ENCODE measurements at regions not wholly inside any gene's neighbourhood (a gene's known extent, or its start where the extent isn't known, plus 50 kb on each side); places are given as distances from the start of the nearest gene placed in this dataset.

DNA sequence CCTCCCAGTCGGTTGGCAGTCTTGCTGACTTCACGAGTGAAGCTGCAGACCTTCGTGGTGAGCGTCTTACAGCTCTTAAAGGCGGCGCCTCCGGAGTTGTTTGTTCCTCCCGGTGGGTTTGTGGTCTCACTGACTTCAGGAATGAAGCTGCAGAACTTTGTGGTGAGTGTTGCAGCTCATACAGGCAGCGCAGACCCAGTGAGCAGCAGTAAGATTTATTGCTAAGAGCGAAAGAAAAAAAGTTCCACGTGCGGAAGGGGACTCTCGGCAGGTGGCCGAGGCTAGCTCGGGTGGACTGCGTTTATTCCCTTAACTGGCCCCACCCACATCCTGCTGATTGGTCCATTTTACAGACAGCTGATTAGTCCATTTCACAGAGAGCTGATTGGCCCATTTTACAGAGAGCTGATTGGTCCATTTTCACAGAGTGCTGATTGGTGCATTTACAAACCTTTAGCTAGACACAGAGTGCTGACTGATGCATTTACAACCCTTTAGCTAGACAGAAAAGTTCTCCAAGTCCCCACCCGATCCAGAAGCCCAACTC is 240.3 kb downstream of the LRATD1 start:
- TF ChIP-seq FOSL2 (IDR thresholded peaks at IDR 0.05; ENCODE audit: borderline replicate concordance, low read depth) = no peak
- no peak for TF ChIP-seq REST (IDR thresholded peaks at IDR 0.05; ENCODE audit: low read depth, low read length)
- no peak for TF ChIP-seq YY1 (IDR thresholded peaks at IDR 0.05; ENCODE audit: low read depth)
- no peak for TF ChIP-seq RCOR1 (IDR thresholded peaks at IDR 0.05; ENCODE audit: low read length)
- no peak for TF ChIP-seq MAX (IDR thresholded peaks at IDR 0.05; ENCODE audit: low read depth)
- Histone ChIP-seq H3K4me2 (no peak overlapping the region), H3K9me3 (peaks cover 11% of the 10 kb centered on the region; the same call in 1 of the 2 replicates), H2AFZ (ENCODE audit: low read depth) (no peak overlapping the region), H3K27me3 (ENCODE audit: insufficient read depth) (no peaks in the 10 kb centered on the region), H3K27ac (ENCODE audit: low read depth in 2 of 2, low read length in 1 of 2) (no peak overlapping the region), H3K4me1 (ENCODE audit: control insufficient read depth in 1 of 2, insufficient read depth in 2 of 2, low read depth in 1 of 2, low read length in 1 of 2) (no peaks in the 10 kb centered on the region), H3K36me3 (replicated peaks in 1 of 2; ENCODE audit: control insufficient read depth in 1 of 2, insufficient read depth in 2 of 2, low read length in 1 of 2) (no peaks in the 10 kb centered on the region), H3K9me2 (no peaks in the 10 kb centered on the region), H3K4me3 (ENCODE audit: low read depth in 2 of 2, low read length in 1 of 2) (no peak overlapping the region), H4K20me1 (ENCODE audit: insufficient read depth) (no peaks in the 10 kb centered on the region), H3K79me2 (ENCODE audit: insufficient read depth) (no peaks in the 10 kb centered on the region), H3F3A (replicated peaks; ENCODE audit: insufficient read depth) (no peaks in the 10 kb centered on the region), H3K9ac (no peak overlapping the region)
- ChIA-PET POLR2A (no interaction called here), CTCF (no interaction called here)
- WGBS (ENCODE audit: low lambda C conversion rate) = 51% methylated on average over 17 of the region's 17 CpGs
- no peak for DNase-seq

GRCh38 chr2:14881651-14882327 is 249.3 kb downstream of the LRATD1 start:
- 23% methylated on average over 3 of the region's 3 CpGs for WGBS (ENCODE audit: low lambda C conversion rate)
- DNase-seq = no peak

More at GRCh38 chr2:14881651-14882327, 249.3 kb downstream of the LRATD1 start:
- Histone ChIP-seq H3K27me3 (ENCODE audit: insufficient read depth) (no peaks in the 10 kb centered on the region), H3K9me3 (no peaks in the 10 kb centered on the region), H2AFZ (ENCODE audit: low read depth) (no peak overlapping the region), H3K9ac (no peak overlapping the region), H3F3A (replicated peaks; ENCODE audit: insufficient read depth) (no peaks in the 10 kb centered on the region), H3K4me1 (ENCODE audit: control insufficient read depth in 1 of 2, insufficient read depth in 2 of 2, low read depth in 1 of 2, low read length in 1 of 2) (no peaks in the 10 kb centered on the region), H3K9me2 (no peaks in the 10 kb centered on the region), H3K79me2 (ENCODE audit: insufficient read depth) (no peaks in the 10 kb centered on the region), H3K4me2 (no peak overlapping the region), H4K20me1 (ENCODE audit: insufficient read depth) (no peaks in the 10 kb centered on the region), H3K4me3 (ENCODE audit: low read depth in 2 of 2, low read length in 1 of 2) (no peak overlapping the region), H3K27ac (ENCODE audit: low read depth in 2 of 2, low read length in 1 of 2) (no peak overlapping the region), H3K36me3 (replicated peaks in 1 of 2; ENCODE audit: control insufficient read depth in 1 of 2, insufficient read depth in 2 of 2, low read length in 1 of 2) (no peaks in the 10 kb centered on the region)
- no peak for TF ChIP-seq YY1 (IDR thresholded peaks at IDR 0.05; ENCODE audit: low read depth)
- TF ChIP-seq PBX3 (IDR thresholded peaks at IDR 0.05) = no peak
- no peak for TF ChIP-seq MAX (IDR thresholded peaks at IDR 0.05; ENCODE audit: low read depth)
- TF ChIP-seq SIN3A (IDR thresholded peaks at IDR 0.05; ENCODE audit: borderline replicate concordance, low read depth, low read length) = no peak
- TF ChIP-seq TAF1 (IDR thresholded peaks at IDR 0.05; ENCODE audit: borderline replicate concordance, low read depth, low read length) = no peak
- no peak for TF ChIP-seq EZH2phosphoT487 (IDR thresholded peaks at IDR 0.05; ENCODE audit: borderline replicate concordance, low read depth)
- no peak for TF ChIP-seq SMC3 (IDR thresholded peaks at IDR 0.05; ENCODE audit: low read depth, low read length)
- TF ChIP-seq FOXJ3 (CRISPR knock-in tag; IDR thresholded peaks at IDR 0.05) = no peak
- TF ChIP-seq, protein P1, sequence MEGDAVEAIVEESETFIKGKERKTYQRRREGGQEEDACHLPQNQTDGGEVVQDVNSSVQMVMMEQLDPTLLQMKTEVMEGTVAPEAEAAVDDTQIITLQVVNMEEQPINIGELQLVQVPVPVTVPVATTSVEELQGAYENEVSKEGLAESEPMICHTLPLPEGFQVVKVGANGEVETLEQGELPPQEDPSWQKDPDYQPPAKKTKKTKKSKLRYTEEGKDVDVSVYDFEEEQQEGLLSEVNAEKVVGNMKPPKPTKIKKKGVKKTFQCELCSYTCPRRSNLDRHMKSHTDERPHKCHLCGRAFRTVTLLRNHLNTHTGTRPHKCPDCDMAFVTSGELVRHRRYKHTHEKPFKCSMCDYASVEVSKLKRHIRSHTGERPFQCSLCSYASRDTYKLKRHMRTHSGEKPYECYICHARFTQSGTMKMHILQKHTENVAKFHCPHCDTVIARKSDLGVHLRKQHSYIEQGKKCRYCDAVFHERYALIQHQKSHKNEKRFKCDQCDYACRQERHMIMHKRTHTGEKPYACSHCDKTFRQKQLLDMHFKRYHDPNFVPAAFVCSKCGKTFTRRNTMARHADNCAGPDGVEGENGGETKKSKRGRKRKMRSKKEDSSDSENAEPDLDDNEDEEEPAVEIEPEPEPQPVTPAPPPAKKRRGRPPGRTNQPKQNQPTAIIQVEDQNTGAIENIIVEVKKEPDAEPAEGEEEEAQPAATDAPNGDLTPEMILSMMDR (IDR thresholded peaks at IDR 0.05) = no peak
- no peak for TF ChIP-seq GABPA (IDR thresholded peaks at IDR 0.05; ENCODE audit: low read depth)
- TF ChIP-seq FOXM1 (IDR thresholded peaks at IDR 0.05; ENCODE audit: low read depth) = no peak
- TF ChIP-seq JUND (IDR thresholded peaks at IDR 0.05) = no peak
- CTCF ChIA-PET = interaction anchor here (1.6 kb wide), 1 partner anchor 22 kb away, joined by 5 read pairs; no protein-coding TSS in a partner anchor
- POLR2A ChIA-PET = no interaction called here

Measured in SK-N-SH (cell line).